ENCODE measurements at regions not wholly inside any gene's neighbourhood (a gene's known extent, or its start where the extent isn't known, plus 50 kb on each side); places are given as distances from the start of the nearest gene placed in this dataset.
"Not testable (repeated sequence)": the region's sequence is repeated elsewhere in the genome, so short reads cannot be mapped to it uniquely, and the experiment has no call there.

- no peak for DNase-seq
Measured at GRCh38 chr11:97019754-97020153, 629.9 kb downstream of the JRKL start.

GRCh38 chr11:97022955-97023354 is 633.1 kb downstream of the JRKL start:
- DNase-seq = no peak

GRCh38 chr11:97028836-97029406 is 639.1 kb downstream of the JRKL start:
- DNase-seq = no peak

GRCh38 chr11:97033178-97033577 is 643.4 kb downstream of the JRKL start:
- DNase-seq = no peak

GRCh38 chr11:97048481-97048880 is 658.7 kb downstream of the JRKL start:
- DNase-seq = no peak

- no peak for DNase-seq
Measured at GRCh38 chr11:97060184-97060583, 670.4 kb downstream of the JRKL start.

- DNase-seq = no peak
Measured at GRCh38 chr11:97069160-97069559, 679.3 kb downstream of the JRKL start.

- DNase-seq = no peak
Measured at GRCh38 chr11:97072420-97072819, 682.6 kb downstream of the JRKL start.

- not testable (repeated sequence) for DNase-seq
Measured at GRCh38 chr11:97076666-97077065, 686.9 kb downstream of the JRKL start.

GRCh38 chr11:97078443-97078842 is 688.6 kb downstream of the JRKL start:
- no peak for DNase-seq

- no peak for DNase-seq
Measured at GRCh38 chr11:97079244-97079643, 689.4 kb downstream of the JRKL start.

- DNase-seq = no peak
Measured at GRCh38 chr11:97087419-97087818, 697.6 kb downstream of the JRKL start.

GRCh38 chr11:97092823-97093222 is 703.0 kb downstream of the JRKL start:
- no peak for DNase-seq

GRCh38 chr11:97102180-97102579 is 712.4 kb downstream of the JRKL start:
- DNase-seq = not testable (repeated sequence)

GRCh38 chr11:97107604-97108003 is 717.8 kb downstream of the JRKL start:
- no peak for DNase-seq

- DNase-seq = no peak
Measured at GRCh38 chr11:97109078-97109477, 719.3 kb downstream of the JRKL start.

GRCh38 chr11:97110376-97110775 is 720.6 kb downstream of the JRKL start:
- no peak for DNase-seq

- DNase-seq = no peak
Measured at GRCh38 chr11:97111559-97111958, 721.7 kb downstream of the JRKL start.

- DNase-seq = no peak
Measured at GRCh38 chr11:97118614-97119200, 728.9 kb downstream of the JRKL start.

- no peak for DNase-seq
Measured at GRCh38 chr11:97123237-97123636, 733.4 kb downstream of the JRKL start.

GRCh38 chr11:97136067-97136466 is 746.3 kb downstream of the JRKL start:
- DNase-seq = no peak

- DNase-seq = no peak
Measured at GRCh38 chr11:97140885-97141494, 751.2 kb downstream of the JRKL start.

GRCh38 chr11:97143463-97143862 is 753.6 kb downstream of the JRKL start:
- no peak for DNase-seq

GRCh38 chr11:97149741-97150140 is 759.9 kb downstream of the JRKL start:
- no peak for DNase-seq
